ENCODE measurements at regions not wholly inside any gene's neighbourhood (a gene's known extent, or its start where the extent isn't known, plus 50 kb on each side); places are given as distances from the start of the nearest gene placed in this dataset.

DNA sequence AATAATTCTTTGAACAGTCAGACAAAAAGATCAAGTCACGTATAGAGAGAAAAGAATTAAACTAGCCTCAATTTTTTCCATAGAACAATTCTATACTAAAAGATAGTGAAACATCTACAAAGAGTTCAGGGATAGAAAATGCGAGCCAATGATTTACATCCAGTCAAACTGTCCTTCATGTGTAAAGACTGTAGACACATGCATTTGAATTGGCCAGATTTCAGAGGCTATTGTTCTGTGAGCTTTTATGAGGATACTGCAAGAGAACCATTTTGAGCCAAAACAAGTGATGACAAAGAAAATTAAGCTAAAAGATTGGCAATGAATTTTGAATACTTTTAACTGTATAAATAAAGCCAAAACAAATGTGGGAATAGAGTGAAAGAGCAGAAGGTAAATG is 1230.3 kb downstream of the RPA4 start:
- Histone ChIP-seq H3K9me3 (no peaks in the 10 kb centered on the region), H3K27ac (no peak overlapping the region), H3K27me3 (no peaks in the 10 kb centered on the region), H3K4me1 (no peaks in the 10 kb centered on the region), H3K36me3 (no peaks in the 10 kb centered on the region), H3K4me3 (replicated peaks in 1 of 3) (no peak overlapping the region)
- intact Hi-C loops (cut with DNase I), result no loop called here
- no peak for TF ChIP-seq POLR2A (IDR thresholded peaks at IDR 0.05)
- TF ChIP-seq, protein P1, sequence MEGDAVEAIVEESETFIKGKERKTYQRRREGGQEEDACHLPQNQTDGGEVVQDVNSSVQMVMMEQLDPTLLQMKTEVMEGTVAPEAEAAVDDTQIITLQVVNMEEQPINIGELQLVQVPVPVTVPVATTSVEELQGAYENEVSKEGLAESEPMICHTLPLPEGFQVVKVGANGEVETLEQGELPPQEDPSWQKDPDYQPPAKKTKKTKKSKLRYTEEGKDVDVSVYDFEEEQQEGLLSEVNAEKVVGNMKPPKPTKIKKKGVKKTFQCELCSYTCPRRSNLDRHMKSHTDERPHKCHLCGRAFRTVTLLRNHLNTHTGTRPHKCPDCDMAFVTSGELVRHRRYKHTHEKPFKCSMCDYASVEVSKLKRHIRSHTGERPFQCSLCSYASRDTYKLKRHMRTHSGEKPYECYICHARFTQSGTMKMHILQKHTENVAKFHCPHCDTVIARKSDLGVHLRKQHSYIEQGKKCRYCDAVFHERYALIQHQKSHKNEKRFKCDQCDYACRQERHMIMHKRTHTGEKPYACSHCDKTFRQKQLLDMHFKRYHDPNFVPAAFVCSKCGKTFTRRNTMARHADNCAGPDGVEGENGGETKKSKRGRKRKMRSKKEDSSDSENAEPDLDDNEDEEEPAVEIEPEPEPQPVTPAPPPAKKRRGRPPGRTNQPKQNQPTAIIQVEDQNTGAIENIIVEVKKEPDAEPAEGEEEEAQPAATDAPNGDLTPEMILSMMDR (IDR thresholded peaks at IDR 0.05), result no peak
- DNase-seq, result no peak
- WGBS, 2 donors, result 78 to 83% methylated on average over 2 of the region's 2 CpGs

DNA sequence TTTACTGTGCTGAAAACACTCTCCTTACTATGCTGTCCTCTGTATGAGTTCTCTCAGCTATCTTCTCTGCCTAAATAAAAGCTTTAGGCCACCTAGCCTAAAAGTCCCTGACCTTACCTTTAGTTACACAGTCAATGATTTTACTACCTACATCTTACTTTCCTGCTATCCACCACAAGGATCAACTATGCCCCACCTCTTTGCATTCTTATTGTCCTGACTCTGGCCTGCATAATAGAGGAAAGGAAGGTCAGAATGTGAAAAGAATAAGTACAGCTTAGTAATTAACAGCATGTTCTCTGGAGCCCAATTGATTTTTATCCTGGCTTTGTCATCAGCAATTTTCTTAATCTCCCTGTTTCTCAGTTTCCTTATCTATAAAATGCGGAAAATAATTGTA is 1257.8 kb downstream of the RPA4 start:
- Histone ChIP-seq H3K4me1 (no peaks in the 10 kb centered on the region), H3K9me3 (no peaks in the 10 kb centered on the region), H3K27me3 (no peaks in the 10 kb centered on the region), H3K36me3 (no peaks in the 10 kb centered on the region), H3K27ac (no peak overlapping the region), H3K4me3 (replicated peaks in 1 of 3) (no peak overlapping the region)
- TF ChIP-seq, protein P1 (IDR thresholded peaks at IDR 0.05), result no peak
- no peak for TF ChIP-seq POLR2A (IDR thresholded peaks at IDR 0.05)
- intact Hi-C loops (cut with DNase I), result no loop called here
- 80 to 90% methylated on average over 1 of the region's 1 CpG for WGBS, 2 donors
- no peak for DNase-seq

DNA sequence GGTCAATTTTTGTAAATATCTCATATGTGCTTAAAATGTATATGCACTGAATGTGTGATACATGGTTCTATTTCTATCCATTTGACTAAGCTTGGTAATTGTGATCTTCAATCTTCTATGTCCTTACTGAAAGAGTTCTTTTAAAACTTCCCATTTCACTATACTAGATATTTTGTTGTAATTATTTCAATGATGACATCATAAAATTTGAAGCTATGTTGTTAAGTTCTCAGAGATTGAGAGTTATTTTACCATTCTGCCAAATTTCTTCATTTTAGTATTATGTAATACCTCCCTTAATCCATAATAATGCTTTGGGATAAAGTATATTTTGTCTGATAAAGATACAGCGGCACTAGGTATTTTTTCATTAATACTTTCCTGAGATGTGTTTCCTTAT is 1307.3 kb downstream of the RPA4 start:
- no peak for DNase-seq
- intact Hi-C loops (cut with DNase I), result no loop called here
- Histone ChIP-seq H3K4me1 (no peaks in the 10 kb centered on the region), H3K27ac (no peak overlapping the region), H3K36me3 (no peaks in the 10 kb centered on the region), H3K4me3 (replicated peaks in 1 of 3) (no peak overlapping the region), H3K27me3 (no peaks in the 10 kb centered on the region), H3K9me3 (no peaks in the 10 kb centered on the region)
- WGBS, 2 donors, result 84 to 100% methylated on average over 1 of the region's 1 CpG
- TF ChIP-seq, protein P1 (IDR thresholded peaks at IDR 0.05), result no peak
- no peak for TF ChIP-seq POLR2A (IDR thresholded peaks at IDR 0.05)

DNA sequence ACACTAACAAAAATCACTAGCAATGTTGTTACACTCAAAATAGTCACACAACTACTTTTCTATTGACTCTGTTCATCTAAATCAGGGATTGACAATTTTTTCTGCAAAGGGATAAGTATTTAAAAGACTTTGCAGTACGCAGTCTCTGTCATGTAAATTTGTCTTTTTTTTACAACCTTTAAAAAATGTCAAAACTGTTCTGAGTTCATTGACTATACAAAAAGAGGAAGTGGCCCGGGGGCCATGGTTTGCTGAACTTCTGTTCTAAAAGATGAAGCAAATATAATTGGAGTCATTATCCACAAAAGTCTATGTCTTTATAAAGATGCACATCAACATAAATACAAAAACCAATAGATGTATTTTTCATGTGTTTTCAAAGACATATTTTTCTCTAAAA is 1310.3 kb downstream of the RPA4 start:
- WGBS, 2 donors, result 85 to 91% methylated on average over 2 of the region's 2 CpGs
- intact Hi-C loops (cut with DNase I), result no loop called here

DNA sequence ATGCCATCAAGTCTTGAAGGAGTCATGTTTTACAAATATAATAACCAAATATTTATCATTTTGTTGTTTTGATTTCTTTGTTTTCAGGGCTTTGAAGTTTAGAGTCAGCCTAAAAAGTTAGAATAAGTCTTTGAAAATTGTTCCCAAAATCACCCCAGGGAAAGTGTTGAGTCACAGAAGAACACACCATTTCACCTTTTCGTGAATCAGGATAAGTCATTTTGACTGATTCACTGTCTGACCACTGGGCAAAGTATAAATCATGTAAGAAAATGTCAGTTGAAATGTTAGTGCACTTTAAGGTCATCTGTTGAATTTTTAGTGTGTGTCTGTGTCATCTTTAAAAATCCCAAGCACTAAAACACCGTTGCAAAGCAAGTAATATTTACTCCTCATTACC is 1320.1 kb downstream of the RPA4 start:
- WGBS, 2 donors, result 77 to 81% methylated on average over 2 of the region's 2 CpGs
- H3K4me3 ChIP-seq (replicated peaks in 1 of 3), result no peak overlapping the region
- intact Hi-C loops (cut with DNase I), result no loop called here
- H3K36me3 ChIP-seq, result no peaks in the 10 kb centered on the region
- no peaks in the 10 kb centered on the region for H3K4me1 ChIP-seq
- no peaks in the 10 kb centered on the region for H3K9me3 ChIP-seq
- no peak for DNase-seq
- H3K27me3 ChIP-seq, result no peaks in the 10 kb centered on the region
- H3K27ac ChIP-seq, result no peak overlapping the region
- no peak for TF ChIP-seq POLR2A (IDR thresholded peaks at IDR 0.05)
- TF ChIP-seq, protein P1 (IDR thresholded peaks at IDR 0.05), result no peak

More for the DNA sequence above, 1310.3 kb downstream of the RPA4 start:
- Histone ChIP-seq H3K4me3 (replicated peaks in 1 of 3) (no peak overlapping the region), H3K4me1 (no peaks in the 10 kb centered on the region), H3K27me3 (no peaks in the 10 kb centered on the region), H3K9me3 (no peaks in the 10 kb centered on the region), H3K36me3 (no peaks in the 10 kb centered on the region), H3K27ac (no peak overlapping the region)
- no peak for DNase-seq
- TF ChIP-seq, protein P1 (IDR thresholded peaks at IDR 0.05), result no peak
- no peak for TF ChIP-seq POLR2A (IDR thresholded peaks at IDR 0.05)
